ENCODE measurements at regions not wholly inside any gene's neighbourhood (a gene's known extent, or its start where the extent isn't known, plus 50 kb on each side); places are given as distances from the start of the nearest gene placed in this dataset.

GRCh38 chr12:96136161-96136560 is 58.0 kb upstream of the ELK3 start:
- no peak for DNase-seq

- DNase-seq: no peak
Measured at GRCh38 chr12:96136725-96137378, 57.3 kb upstream of the ELK3 start.

GRCh38 chr12:96140174-96140573 is 54.0 kb upstream of the ELK3 start:
- DNase-seq: no peak

GRCh38 chr12:96141216-96141912 is 52.8 kb upstream of the ELK3 start:
- no peak for DNase-seq

- DNase-seq: no peak
Measured at GRCh38 chr12:96143392-96143791, 50.8 kb upstream of the ELK3 start.

- no peak for DNase-seq
Measured at GRCh38 chr12:96143827-96144565, 50.2 kb upstream of the ELK3 start.
